ENCODE measurements at regions not wholly inside any gene's neighbourhood (a gene's known extent, or its start where the extent isn't known, plus 50 kb on each side); places are given as distances from the start of the nearest gene placed in this dataset.

DNA sequence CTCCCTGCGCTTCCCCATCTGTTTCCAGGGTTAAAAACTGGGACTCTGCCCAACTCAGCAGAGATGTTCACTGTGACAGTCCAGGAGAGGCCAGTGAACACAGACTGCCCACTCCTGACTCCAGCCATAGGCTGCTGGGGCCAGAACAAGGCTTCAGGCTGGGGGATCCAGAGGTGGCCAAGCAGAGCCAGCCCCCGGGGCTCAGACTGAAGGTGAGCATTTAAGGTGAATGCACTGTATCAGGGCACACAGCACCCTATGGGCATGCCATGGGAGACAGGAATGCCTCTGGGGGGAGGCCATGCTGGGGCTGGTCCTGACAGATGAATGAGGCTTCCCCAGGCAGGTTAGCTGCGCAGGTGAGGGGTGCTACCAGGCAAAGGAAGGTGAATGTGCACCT lies 96.4 kb downstream of the TUBA3C start:
- Histone ChIP-seq H3K4me3 (no peak overlapping the region), H3K9ac (ENCODE audit: control insufficient read depth, insufficient read depth, low read length) (no peak overlapping the region), H3K27ac (ENCODE audit: control insufficient read depth, insufficient read depth) (no peak overlapping the region), H3K36me3 (ENCODE audit: control insufficient read depth in 2 of 2, insufficient read depth in 2 of 2, low read length in 1 of 2) (no peaks in the 10 kb centered on the region), H3K79me2 (ENCODE audit: control insufficient read depth, insufficient read depth, low read length) (no peaks in the 10 kb centered on the region), H4K20me1 (ENCODE audit: control insufficient read depth, insufficient read depth) (no peaks in the 10 kb centered on the region), H2AFZ (ENCODE audit: control insufficient read depth, low read depth, low read length) (no peak overlapping the region), H3K9me3 (replicated peaks; ENCODE audit: control insufficient read depth, insufficient read depth, low read length) (peaks cover 1% of the 10 kb centered on the region; the same call in 1 of the 3 replicates), H3K4me1 (ENCODE audit: control insufficient read depth, insufficient read depth, low read length) (no peaks in the 10 kb centered on the region), H3K4me2 (ENCODE audit: control insufficient read depth, insufficient read depth) (no peak overlapping the region), H3K27me3 (replicated peaks in 1 of 2; ENCODE audit: control insufficient read depth in 2 of 2, insufficient read depth in 2 of 2, low read length in 1 of 2) (no peaks in the 10 kb centered on the region)
- 2% methylated on average over 3 of the region's 3 CpGs for WGBS (ENCODE audit: insufficient coverage, insufficient replicate concordance, low lambda C conversion rate, missing lambda C conversion rate)
- intact Hi-C loops (cut with micrococcal nuclease; ENCODE audit: unreplicated experiment) (no loop called here), in situ Hi-C loops (cut with MboI) (no loop called here)
- TF ChIP-seq CREM (IDR thresholded peaks at IDR 0.05; ENCODE audit: low read depth) (no peak), FOXM1 (IDR thresholded peaks at IDR 0.05; ENCODE audit: low read depth, low read length) (no peak), MTA3 (IDR thresholded peaks at IDR 0.05; ENCODE audit: borderline replicate concordance, low read length) (no peak), NBN (IDR thresholded peaks at IDR 0.05) (no peak), BRCA1 (IDR thresholded peaks at IDR 0.05; ENCODE audit: low read depth, low read length) (no peak), JUND (IDR thresholded peaks at IDR 0.05; ENCODE audit: low read depth, low read length) (no peak), GABPA (IDR thresholded peaks at IDR 0.05; ENCODE audit: low read depth) (no peak), MYB (IDR thresholded peaks at IDR 0.05; ENCODE audit: borderline replicate concordance, low read depth, low read length) (no peak), SKIL (IDR thresholded peaks at IDR 0.05; ENCODE audit: low read depth, poor library complexity, severe bottlenecking) (no peak)
- CTCF ChIA-PET, result no interaction called here
- POLR2A ChIA-PET, result no interaction called here
- RAD21 ChIA-PET (ENCODE audit: unreplicated experiment), result no interaction called here
- FAIRE-seq (no peak), ATAC-seq (no peak), DNase-seq (ENCODE audit: low read depth, low spot score) (no peak)
- SMC1A ChIA-PET (ENCODE audit: uncharacterized antibody, unreplicated experiment), result no interaction called here
- BruUV-seq (replicated peaks), result no TSS peak

Data from GM12878 (cell line).